HEK293 (cell line): ENCODE measurements at regions not wholly inside any gene's neighbourhood (a gene's known extent, or its start where the extent isn't known, plus 50 kb on each side); places are given as distances from the start of the nearest gene placed in this dataset.

Source experiments
- TF ChIP-seq, protein P1 (sequence below): fragments of 450-650 bp; formaldehyde crosslinking; IDR thresholded peaks from 2 replicates; pipeline ENCODE4 v1.5.1; 2016; ENCODE audit warnings: missing biosample characterization, missing genetic modification characterization
- TF ChIP-seq, protein P2 (sequence below): fragments of 450-650 bp; formaldehyde crosslinking; IDR thresholded peaks from 2 replicates; pipeline ENCODE4 v1.5.1; 2016; ENCODE audit warnings: missing biosample characterization, missing genetic modification characterization, low read depth

DNA sequence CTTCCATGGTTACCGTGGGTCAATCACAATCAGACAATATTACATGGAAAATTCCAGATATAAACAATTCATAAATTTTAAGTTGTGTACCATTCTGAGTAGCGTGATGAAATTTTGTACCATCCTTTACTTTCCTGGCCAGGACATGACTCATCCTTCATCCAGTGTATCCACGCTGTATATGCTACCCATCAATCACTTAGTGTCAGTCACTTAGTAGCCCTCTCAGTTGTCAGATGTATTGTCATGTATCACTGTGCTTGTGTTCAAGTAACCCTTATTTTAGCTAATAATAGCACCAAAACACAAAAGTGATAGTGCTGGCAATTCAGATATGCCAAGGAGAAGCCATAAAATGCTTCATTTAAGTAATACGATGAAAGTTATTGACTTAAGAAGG lies 282.6 kb downstream of the CPS1 start:
- TF ChIP-seq, protein P1, sequence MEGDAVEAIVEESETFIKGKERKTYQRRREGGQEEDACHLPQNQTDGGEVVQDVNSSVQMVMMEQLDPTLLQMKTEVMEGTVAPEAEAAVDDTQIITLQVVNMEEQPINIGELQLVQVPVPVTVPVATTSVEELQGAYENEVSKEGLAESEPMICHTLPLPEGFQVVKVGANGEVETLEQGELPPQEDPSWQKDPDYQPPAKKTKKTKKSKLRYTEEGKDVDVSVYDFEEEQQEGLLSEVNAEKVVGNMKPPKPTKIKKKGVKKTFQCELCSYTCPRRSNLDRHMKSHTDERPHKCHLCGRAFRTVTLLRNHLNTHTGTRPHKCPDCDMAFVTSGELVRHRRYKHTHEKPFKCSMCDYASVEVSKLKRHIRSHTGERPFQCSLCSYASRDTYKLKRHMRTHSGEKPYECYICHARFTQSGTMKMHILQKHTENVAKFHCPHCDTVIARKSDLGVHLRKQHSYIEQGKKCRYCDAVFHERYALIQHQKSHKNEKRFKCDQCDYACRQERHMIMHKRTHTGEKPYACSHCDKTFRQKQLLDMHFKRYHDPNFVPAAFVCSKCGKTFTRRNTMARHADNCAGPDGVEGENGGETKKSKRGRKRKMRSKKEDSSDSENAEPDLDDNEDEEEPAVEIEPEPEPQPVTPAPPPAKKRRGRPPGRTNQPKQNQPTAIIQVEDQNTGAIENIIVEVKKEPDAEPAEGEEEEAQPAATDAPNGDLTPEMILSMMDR (tag by site-specific recombination), result no peak
- TF ChIP-seq, protein P2, sequence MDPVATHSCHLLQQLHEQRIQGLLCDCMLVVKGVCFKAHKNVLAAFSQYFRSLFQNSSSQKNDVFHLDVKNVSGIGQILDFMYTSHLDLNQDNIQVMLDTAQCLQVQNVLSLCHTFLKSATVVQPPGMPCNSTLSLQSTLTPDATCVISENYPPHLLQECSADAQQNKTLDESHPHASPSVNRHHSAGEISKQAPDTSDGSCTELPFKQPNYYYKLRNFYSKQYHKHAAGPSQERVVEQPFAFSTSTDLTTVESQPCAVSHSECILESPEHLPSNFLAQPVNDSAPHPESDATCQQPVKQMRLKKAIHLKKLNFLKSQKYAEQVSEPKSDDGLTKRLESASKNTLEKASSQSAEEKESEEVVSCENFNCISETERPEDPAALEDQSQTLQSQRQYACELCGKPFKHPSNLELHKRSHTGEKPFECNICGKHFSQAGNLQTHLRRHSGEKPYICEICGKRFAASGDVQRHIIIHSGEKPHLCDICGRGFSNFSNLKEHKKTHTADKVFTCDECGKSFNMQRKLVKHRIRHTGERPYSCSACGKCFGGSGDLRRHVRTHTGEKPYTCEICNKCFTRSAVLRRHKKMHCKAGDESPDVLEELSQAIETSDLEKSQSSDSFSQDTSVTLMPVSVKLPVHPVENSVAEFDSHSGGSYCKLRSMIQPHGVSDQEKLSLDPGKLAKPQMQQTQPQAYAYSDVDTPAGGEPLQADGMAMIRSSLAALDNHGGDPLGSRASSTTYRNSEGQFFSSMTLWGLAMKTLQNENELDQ (tag by site-specific recombination), result no peak
